ENCODE measurements at regions not wholly inside any gene's neighbourhood (a gene's known extent, or its start where the extent isn't known, plus 50 kb on each side); places are given as distances from the start of the nearest gene placed in this dataset.

- Histone ChIP-seq H3K4me2 (peak overlapping the region; percentile 55; the same call in 1 of the 2 replicates), H3K79me2 (replicated peaks; ENCODE audit: insufficient read depth) (no peaks in the 10 kb centered on the region), H3K9me2 (ENCODE audit: insufficient read depth) (no peaks in the 10 kb centered on the region), H3K27me3 (ENCODE audit: insufficient read depth) (no peaks in the 10 kb centered on the region), H3K36me3 (ENCODE audit: insufficient read depth) (no peaks in the 10 kb centered on the region), H4K20me1 (replicated peaks; ENCODE audit: insufficient read depth) (no peaks in the 10 kb centered on the region; the same call in 1 of the 2 replicates), H3K27ac (ENCODE audit: low read depth) (no peak overlapping the region), H3F3A (replicated peaks; ENCODE audit: low read depth) (no peaks in the 10 kb centered on the region), H3K4me3 (no peak overlapping the region), H2AFZ (no peak overlapping the region), H3K4me1 (ENCODE audit: insufficient read depth) (peaks cover 22% of the 10 kb centered on the region)
- no peak for DNase-seq (ENCODE audit: low spot score)
- H3K27ac Mint-ChIP-seq: no peak overlapping the region
- H3K4me3 Mint-ChIP-seq: no peak overlapping the region
- H3K9me3 Mint-ChIP-seq: no peaks in the 10 kb centered on the region
- no peaks in the 10 kb centered on the region for H3K36me3 Mint-ChIP-seq (ENCODE audit: low read depth)
- peak; percentile 32; the same call in 2 of the 3 replicates for ATAC-seq
- peaks cover 5% of the 10 kb centered on the region for H3K27me3 Mint-ChIP-seq (ENCODE audit: insufficient read depth, low read depth, poor library complexity)
- H3K4me1 Mint-ChIP-seq: peaks cover 32% of the 10 kb centered on the region
- no peak for TF ChIP-seq ETS1 (IDR thresholded peaks at IDR 0.05)
- no peak for TF ChIP-seq ZNF462 (CRISPR knock-in tag; IDR thresholded peaks at IDR 0.05)
- TF ChIP-seq EZH2 (IDR thresholded peaks at IDR 0.05; ENCODE audit: low read depth, unreplicated experiment): no peak
- TF ChIP-seq ZNF331 (CRISPR knock-in tag; IDR thresholded peaks at IDR 0.05; ENCODE audit: low read depth): no peak
- TF ChIP-seq CTCF (conservative IDR thresholded peaks at IDR 0.05; ENCODE audit: low read depth in 2 of 2): no peak
- TF ChIP-seq REST (IDR thresholded peaks at IDR 0.05; ENCODE audit: unreplicated experiment): no peak
- TF ChIP-seq NANOG (IDR thresholded peaks at IDR 0.05; ENCODE audit: borderline replicate concordance): no peak
- no peak for TF ChIP-seq ZNF114 (CRISPR knock-in tag; IDR thresholded peaks at IDR 0.05)
- no peak for TF ChIP-seq EZH2phosphoT487 (IDR thresholded peaks at IDR 0.05; ENCODE audit: unreplicated experiment)
- no peak for TF ChIP-seq JUNB (IDR thresholded peaks at IDR 0.05; ENCODE audit: unreplicated experiment)
- no peak for TF ChIP-seq CREB1 (CRISPR knock-in tag; IDR thresholded peaks at IDR 0.05; ENCODE audit: low read depth)
Measured at GRCh38 chr12:111193496-111193895, 175.4 kb downstream of the PHETA1 start.
